IMR-90 (cell line): ENCODE measurements at regions not wholly inside any gene's neighbourhood (a gene's known extent, or its start where the extent isn't known, plus 50 kb on each side); places are given as distances from the start of the nearest gene placed in this dataset.

Experiments
- ATAC-seq: fragments of 200-7000 bp; cut with Tn5 transposase; 2 replicates; pipeline ENCODE4 v1.9.1; 2020; ENCODE audit warnings: low read depth, mild to moderate bottlenecking, moderate library complexity
- BruUV-seq: library from RNA; stranded (reverse); fragments of 400-500 nt; replicated peaks from 2 replicates; lab custom pipeline; 2021; lab: Mats Ljungman, UMichigan
- CTCF ChIA-PET: fragments of 300-600 bp; formaldehyde crosslinking; extraction: SDS; loops from one replicate; lab custom pipeline; 2021; ENCODE audit warnings: antibody characterized with exemption; lab: Yijun Ruan, JAX
- POLR2A ChIA-PET: fragments of 300-600 bp; sonication (Branson Sonifier 250); formaldehyde crosslinking; loops from one replicate; lab custom pipeline; 2022; ENCODE audit warnings: antibody characterized with exemption; ENCODE audit not compliant: unreplicated experiment; lab: Charles Lee
- DNase-seq: peaks from one replicate; pipeline ENCODE4 v3.0.0; 2013
- H2AFZ ChIP-seq: replicated peaks from 2 replicates; pipeline ENCODE3; 2013; ENCODE audit warnings: low read length, mild to moderate bottlenecking; ENCODE audit not compliant: poor library complexity
- H2AK5ac ChIP-seq: 2 replicates; pipeline ENCODE4 v1.6.1; 2013; ENCODE audit warnings: low read depth, low read length, inconsistent platforms
- H2AK9ac ChIP-seq: replicated peaks from 2 replicates; pipeline ENCODE3; 2013; ENCODE audit warnings: mild to moderate bottlenecking, low read depth, low read length, moderate library complexity; ENCODE audit not compliant: poor library complexity
- H2BK120ac ChIP-seq: 2 replicates; pipeline ENCODE4 v1.6.1; 2013; ENCODE audit warnings: low read depth, low read length, inconsistent platforms
- H2BK15ac ChIP-seq: 3 replicates; pipeline ENCODE4 v1.6.1; 2013; ENCODE audit warnings: low read depth, low read length, inconsistent platforms
- H2BK20ac ChIP-seq: 2 replicates; pipeline ENCODE4 v1.6.1; 2013; ENCODE audit warnings: low read depth, mild to moderate bottlenecking, inconsistent platforms, low read length, moderate library complexity
- H2BK5ac ChIP-seq: 2 replicates; pipeline ENCODE4 v1.6.1; 2013; ENCODE audit warnings: mild to moderate bottlenecking, low read depth, low read length, inconsistent platforms; ENCODE audit not compliant: poor library complexity, severe bottlenecking
- H3K14ac ChIP-seq: replicated peaks from 2 replicates; pipeline ENCODE4 v1.6.1; 2013; ENCODE audit warnings: low read depth, low read length, inconsistent platforms
- H3K18ac ChIP-seq: 2 replicates; pipeline ENCODE4 v1.6.1; 2013; ENCODE audit warnings: low read depth, low read length, control low read depth
- H3K23ac ChIP-seq: 2 replicates; pipeline ENCODE4 v1.6.1; 2013; ENCODE audit warnings: low read depth, low read length, inconsistent platforms
- H3K27ac ChIP-seq: 2 replicates; pipeline ENCODE4 v1.5.1; 2013; ENCODE audit warnings: mild to moderate bottlenecking, control low read depth, low read length; ENCODE audit not compliant: insufficient read depth
- H3K27me3 ChIP-seq: 2 replicates; pipeline ENCODE4 v1.6.1; 2013; ENCODE audit warnings: low read length; ENCODE audit not compliant: control insufficient read depth, insufficient read depth
- H3K36me3 ChIP-seq: 2 replicates; pipeline ENCODE4 v1.6.1; 2013; ENCODE audit warnings: low read length, mixed read lengths; ENCODE audit not compliant: control insufficient read depth, insufficient read depth
- H3K4ac ChIP-seq: 2 replicates; pipeline ENCODE4 v1.6.1; 2013; ENCODE audit warnings: low read depth, low read length, inconsistent platforms
- H3K4me1 ChIP-seq: 2 replicates; pipeline ENCODE4 v1.6.1; 2013; ENCODE audit warnings: low read length, mixed read lengths; ENCODE audit not compliant: control insufficient read depth, insufficient read depth
- H3K4me2 ChIP-seq: 2 replicates; pipeline ENCODE4 v1.6.1; 2013; ENCODE audit warnings: low read depth, mild to moderate bottlenecking, control low read depth, low read length, moderate library complexity
- H3K4me3 ChIP-seq: 2 replicates; pipeline ENCODE4 v1.5.1; 2013; ENCODE audit warnings: low read depth, mild to moderate bottlenecking, control low read depth, low read length, moderate library complexity; ENCODE audit not compliant: insufficient read depth
- H3K56ac ChIP-seq: 2 replicates; pipeline ENCODE4 v1.6.1; 2013; ENCODE audit warnings: low read length, inconsistent platforms; ENCODE audit not compliant: insufficient read depth; ENCODE audit errors: extremely low read depth
- H3K79me1 ChIP-seq, 2 experiments: 2 replicates each; pipeline ENCODE4 v1.6.1; 2013; ENCODE audit warnings: low read length in 2 of 2, inconsistent platforms in 1 of 2, low read depth in 1 of 2
- H3K9ac ChIP-seq: 2 replicates; pipeline ENCODE4 v1.6.1; 2013; ENCODE audit warnings: low read depth, low read length, control low read depth
- H3K9me1 ChIP-seq: 2 replicates; pipeline ENCODE4 v1.6.1; 2013; ENCODE audit warnings: low read length, inconsistent platforms; ENCODE audit not compliant: insufficient read depth
- H3K9me3 ChIP-seq: 2 replicates; pipeline ENCODE4 v1.6.1; 2013; ENCODE audit warnings: low read length; ENCODE audit not compliant: control insufficient read depth, insufficient read depth
- H4K20me1 ChIP-seq: 2 replicates; pipeline ENCODE4 v1.6.1; 2013; ENCODE audit warnings: low read length, inconsistent platforms; ENCODE audit not compliant: insufficient read depth
- H4K5ac ChIP-seq: 2 replicates; pipeline ENCODE4 v1.6.1; 2013; ENCODE audit warnings: mild to moderate bottlenecking, low read depth, low read length, control low read depth
- H4K8ac ChIP-seq, 2 experiments: 2 replicates each; pipeline ENCODE4 v1.6.1; 2013; ENCODE audit warnings: low read depth in 2 of 2, low read length in 2 of 2, control low read depth in 1 of 2, inconsistent platforms in 1 of 2
- H4K91ac ChIP-seq: 2 replicates; pipeline ENCODE4 v1.6.1; 2013; ENCODE audit warnings: low read depth, low read length, inconsistent platforms; ENCODE audit not compliant: insufficient read depth
- WGBS, 2 experiments: methylation state at CpG; one replicate each; pipeline versions ENCODE4 v1.1.5 to v1.1.7; 2013; ENCODE audit warnings: missing lambda C conversion rate in 2 of 2; ENCODE audit not compliant: insufficient read length in 1 of 2; ENCODE audit errors: extremely low coverage in 2 of 2; 5-methylcytosine and 5-hydroxymethylcytosine counted together
- dilution Hi-C: fragments of 300-500 bp; cut with HindIII; formaldehyde crosslinking; loops from one replicate; pipeline ENCODE4 v1.14.3; 2018; ENCODE audit warnings: low sequenced_read_pairs; ENCODE audit not compliant: unreplicated experiment
- in situ Hi-C: fragments of 300-500 bp; cut with MboI; formaldehyde crosslinking; loops from 3 replicates; pipeline ENCODE4 v1.14.3; 2019; ENCODE audit warnings: low sequenced_read_pairs, inconsistent platforms, mixed read lengths
- intact Hi-C: fragments of 100-400 bp; cut with micrococcal nuclease; formaldehyde crosslinking; loops from 2 replicates; pipeline ENCODE4 v1.10.0; 2022
- TF ChIP-seq, protein P1 (sequence below): fragments of 150-350 bp; IDR thresholded peaks from 2 replicates; pipeline ENCODE4 v1.6.1; 2016; ENCODE audit warnings: low read depth, mild to moderate bottlenecking, low read length, moderate library complexity, borderline replicate concordance

- 54% methylated on average over 3 of the region's 6 CpGs; no CpG with 5 or more reads in 1 of the 2 experiments for WGBS, 2 experiments
- in situ Hi-C loops: loop anchor here (25.0 kb wide), 1 partner anchor 1021 kb away; no protein-coding TSS in a partner anchor
- no peak overlapping the region for H2AK9ac ChIP-seq
- ChIA-PET CTCF (interaction anchor here (0.6 kb wide), 1 partner anchor 285 kb away, joined by 3 read pairs; no protein-coding TSS in a partner anchor), POLR2A (no interaction called here)
- peak overlapping the region; percentile 29; the same call in 1 of the 2 replicates for H4K91ac ChIP-seq
- H3K4me1 ChIP-seq: peaks cover 28% of the 10 kb centered on the region
- H3K9me3 ChIP-seq: no peaks in the 10 kb centered on the region
- peak overlapping the region; percentile 61 for H3K4ac ChIP-seq
- TF ChIP-seq, protein P1, sequence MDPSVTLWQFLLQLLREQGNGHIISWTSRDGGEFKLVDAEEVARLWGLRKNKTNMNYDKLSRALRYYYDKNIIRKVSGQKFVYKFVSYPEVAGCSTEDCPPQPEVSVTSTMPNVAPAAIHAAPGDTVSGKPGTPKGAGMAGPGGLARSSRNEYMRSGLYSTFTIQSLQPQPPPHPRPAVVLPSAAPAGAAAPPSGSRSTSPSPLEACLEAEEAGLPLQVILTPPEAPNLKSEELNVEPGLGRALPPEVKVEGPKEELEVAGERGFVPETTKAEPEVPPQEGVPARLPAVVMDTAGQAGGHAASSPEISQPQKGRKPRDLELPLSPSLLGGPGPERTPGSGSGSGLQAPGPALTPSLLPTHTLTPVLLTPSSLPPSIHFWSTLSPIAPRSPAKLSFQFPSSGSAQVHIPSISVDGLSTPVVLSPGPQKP: no peak
- DNase-seq (no peak), ATAC-seq (no peak)
- peak overlapping the region; percentile 25; the same call in 1 of the 2 replicates for H3K23ac ChIP-seq
- H3K79me1 ChIP-seq: no peaks in the 10 kb centered on the region
- peak overlapping the region; percentile 61; the same call in 1 of the 3 replicates for H2BK15ac ChIP-seq
- peak overlapping the region; percentile 41 for H2BK5ac ChIP-seq
- dilution Hi-C loops: no loop called here
- H3K36me3 ChIP-seq: no peaks in the 10 kb centered on the region
- peak overlapping the region; percentile 70 for H3K18ac ChIP-seq
- H2BK120ac ChIP-seq: peak overlapping the region; percentile 11
- peak overlapping the region; percentile 49 for H3K14ac ChIP-seq
- H3K27ac ChIP-seq: no peak overlapping the region
- H3K9me1 ChIP-seq: peaks cover 7% of the 10 kb centered on the region
- peak overlapping the region; percentile 79 for H2BK20ac ChIP-seq
- H2AK5ac ChIP-seq: peak overlapping the region; percentile 39; the same call in 1 of the 2 replicates
- H3K9ac ChIP-seq: no peak overlapping the region
- no TSS peak for BruUV-seq
- no peak overlapping the region for H3K56ac ChIP-seq
- peak overlapping the region; percentile 73 for H2AFZ ChIP-seq
- no peaks in the 10 kb centered on the region for H3K27me3 ChIP-seq
- intact Hi-C loops: no loop called here
- no peaks in the 10 kb centered on the region for H4K20me1 ChIP-seq
- H4K5ac ChIP-seq: peak overlapping the region; percentile 35
- no peak overlapping the region for H3K4me3 ChIP-seq
- no peak overlapping the region for H3K4me2 ChIP-seq
- H4K8ac ChIP-seq: 0 out of 4 replicates have a peak overlapping the region, but pooled peaks of 1 of the 2 experiments have one; percentile 8
Measured at GRCh38 chr13:76708138-76708688, 178.0 kb downstream of the KCTD12 start.
